NCI-H82 treated with DMSO at 0.1 percent for 48 hours (cell line): ENCODE measurements at regions not wholly inside any gene's neighbourhood (a gene's known extent, or its start where the extent isn't known, plus 50 kb on each side); places are given as distances from the start of the nearest gene placed in this dataset.

Experiments
- DNase-seq: peaks from one replicate; lab custom pipeline; 2025; ENCODE audit not compliant: unreplicated experiment; lab: John Stamatoyannopoulos, UW

- peak; percentile 26 for DNase-seq
Observed at GRCh38 chr6:166106076-166106686, 61.5 kb downstream of the TBXT start.

GRCh38 chr6:166105341-166106075, 62.1 kb downstream of the TBXT start:
- DNase-seq = no peak

- no peak for DNase-seq
Observed at GRCh38 chr6:166104872-166105271, 62.8 kb downstream of the TBXT start.

GRCh38 chr6:166104107-166104506, 63.5 kb downstream of the TBXT start:
- DNase-seq = no peak

DNA sequence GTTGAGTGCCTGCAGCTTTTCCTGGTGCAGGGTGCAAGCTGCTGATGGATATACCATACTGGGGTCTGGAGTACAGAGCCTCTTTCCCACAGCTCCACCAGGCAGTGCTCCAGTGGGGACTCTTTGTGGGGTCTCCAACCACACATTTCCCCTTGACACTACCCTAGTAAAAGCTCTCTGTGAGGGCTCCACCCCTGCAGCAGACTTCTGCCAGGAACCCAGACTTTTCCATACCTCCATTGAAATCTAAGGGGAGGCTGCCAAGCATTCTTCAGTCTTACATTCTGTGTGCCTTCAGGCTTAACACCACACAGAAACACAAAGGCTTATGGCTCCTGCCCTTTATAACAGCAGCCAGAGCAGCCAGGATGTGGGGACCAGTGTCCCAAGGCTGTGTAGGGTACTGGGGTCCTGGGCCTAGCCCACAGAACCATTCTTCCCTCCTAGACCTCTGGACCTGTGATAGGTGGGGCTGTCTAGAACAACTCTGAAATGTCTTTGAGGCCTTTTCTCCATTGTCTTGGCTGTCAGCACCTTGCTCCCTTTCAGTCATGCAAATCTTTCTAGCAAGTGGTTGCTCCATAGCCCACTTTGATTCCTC, 65.7 kb downstream of the TBXT start:
- DNase-seq = no peak

DNA sequence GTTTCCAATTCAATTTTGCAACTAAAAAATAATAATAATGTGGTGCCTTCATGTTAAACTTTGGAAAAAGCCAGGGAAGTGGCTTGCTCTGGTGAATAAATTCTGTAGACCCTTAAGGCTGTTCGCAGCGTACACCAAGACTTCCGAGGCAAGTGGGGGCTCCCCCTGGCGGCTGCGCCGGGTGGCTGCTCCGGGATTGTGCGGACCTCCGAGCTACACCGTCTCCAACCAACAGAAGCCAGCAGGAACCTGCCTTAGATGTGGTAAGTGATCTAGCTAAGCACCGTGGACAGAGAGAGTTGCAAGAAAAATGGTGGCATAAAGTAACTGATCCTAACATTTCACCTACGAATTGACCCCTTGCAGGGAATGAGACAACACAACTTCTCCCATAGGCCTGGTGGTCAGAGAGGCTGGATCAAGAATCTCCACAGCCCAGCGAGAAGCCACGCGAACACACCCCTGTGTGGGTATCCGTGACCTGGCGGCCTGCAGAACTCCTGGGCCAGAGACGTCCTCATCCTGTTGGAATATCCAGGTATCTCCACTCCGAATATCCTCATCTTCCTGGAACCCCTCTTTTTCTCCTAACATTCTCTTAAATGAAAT, 69.6 kb downstream of the TBXT start:
- DNase-seq = no peak

DNA sequence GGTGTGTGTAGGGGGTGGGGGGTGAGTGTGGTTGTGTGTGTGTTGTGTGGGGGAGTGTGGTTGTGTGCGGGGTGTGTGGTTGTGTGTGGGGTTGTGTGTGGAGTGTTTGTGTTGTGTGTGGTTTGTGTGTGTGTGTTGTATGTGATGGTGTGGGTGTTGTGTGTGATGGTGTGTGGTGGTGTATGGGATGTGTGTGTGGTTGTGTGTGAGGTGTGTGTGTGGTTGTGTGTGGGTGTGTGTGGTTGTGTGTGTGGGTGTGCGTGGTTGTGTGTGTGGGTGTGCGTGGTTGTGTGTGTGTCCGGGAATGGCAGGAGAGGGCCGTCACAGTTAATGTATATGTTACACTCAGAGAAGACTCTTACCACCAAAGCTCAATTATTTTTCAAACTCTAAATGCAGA, 79.8 kb downstream of the TBXT start:
- no peak for DNase-seq

DNA sequence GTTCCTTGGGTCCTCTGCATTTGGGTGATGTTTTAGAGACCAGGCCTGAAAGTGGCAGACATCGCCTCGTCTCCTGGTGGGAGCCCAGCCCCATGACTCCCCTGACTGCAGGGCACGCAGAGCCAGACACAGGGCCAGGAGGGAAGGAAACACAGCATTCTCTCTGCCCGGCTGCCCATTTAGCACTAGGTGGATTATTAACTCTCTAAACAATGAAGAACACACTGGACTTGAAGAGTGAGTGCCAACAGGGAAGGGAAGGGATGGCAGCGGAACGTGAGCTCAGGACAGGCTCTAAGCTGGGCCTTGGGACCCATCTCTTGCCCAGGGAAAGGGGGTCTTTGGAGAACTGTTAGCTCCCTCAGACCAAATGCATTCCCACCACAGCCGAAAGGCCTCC, 80.4 kb downstream of the TBXT start:
- DNase-seq = no peak

- no peak for DNase-seq
Observed at GRCh38 chr6:166085500-166085899, 82.2 kb downstream of the TBXT start.

DNA sequence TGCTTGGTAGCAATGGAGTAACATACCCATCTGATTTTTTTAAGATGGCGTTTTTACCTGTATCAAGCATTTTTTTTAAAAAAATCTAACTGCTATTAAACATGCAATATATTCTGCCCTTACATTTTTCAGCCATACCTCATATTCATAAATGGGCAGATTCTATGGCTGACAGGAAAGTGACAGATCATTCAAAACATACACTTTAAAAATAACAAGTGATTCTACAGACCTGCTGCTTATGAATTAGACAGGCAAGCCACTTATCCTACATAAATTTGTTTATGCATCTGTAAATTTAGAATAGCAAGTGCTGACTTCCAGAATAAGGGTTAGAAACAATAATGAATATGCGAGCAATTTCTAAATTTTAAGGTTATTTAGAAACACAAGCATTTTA, 82.7 kb downstream of the TBXT start:
- DNase-seq = no peak

DNA sequence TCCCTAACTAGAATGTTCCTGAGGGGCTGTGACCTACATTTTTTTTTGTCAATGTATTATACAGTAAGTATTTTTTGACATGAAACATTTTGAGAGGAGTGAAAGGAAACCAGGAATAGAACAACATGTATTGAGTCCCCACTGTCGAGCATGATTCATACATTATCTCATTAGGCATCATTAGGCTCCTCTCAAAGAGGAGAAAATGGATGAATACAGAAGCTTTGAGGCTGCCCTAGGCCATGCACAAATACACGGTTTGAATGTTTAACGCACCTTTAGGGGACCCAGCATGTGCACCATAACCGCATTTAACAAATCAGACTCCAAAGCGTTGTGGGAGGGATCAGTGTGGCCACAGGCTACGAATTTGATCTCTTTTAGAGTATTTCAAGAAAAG, 87.8 kb downstream of the TBXT start:
- DNase-seq = no peak

- no peak for DNase-seq
Observed at GRCh38 chr6:166078294-166078693, 89.4 kb downstream of the TBXT start.

DNA sequence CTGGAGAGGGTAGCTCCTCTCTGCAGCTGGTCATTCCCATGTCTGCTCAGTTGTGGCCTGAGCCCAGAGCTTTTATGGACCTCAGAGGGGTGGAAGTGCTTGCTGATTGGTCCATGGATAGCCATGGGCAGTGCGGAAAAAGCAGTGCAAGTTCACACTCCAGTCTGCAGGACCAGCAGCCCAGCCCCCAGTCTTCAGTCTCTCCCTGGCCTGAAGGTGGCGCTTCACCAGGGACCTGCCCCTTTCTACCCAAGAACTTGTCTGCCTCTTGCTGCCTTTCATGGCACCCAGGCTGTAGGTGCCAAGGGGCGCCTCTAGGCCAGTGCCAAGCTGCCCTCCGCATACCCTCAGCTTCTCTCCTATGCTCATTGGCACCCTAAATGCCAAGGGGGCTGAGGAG, 91.0 kb downstream of the TBXT start:
- no peak for DNase-seq

- DNase-seq = no peak
Observed at GRCh38 chr6:166075925-166076324, 91.7 kb downstream of the TBXT start.

DNA sequence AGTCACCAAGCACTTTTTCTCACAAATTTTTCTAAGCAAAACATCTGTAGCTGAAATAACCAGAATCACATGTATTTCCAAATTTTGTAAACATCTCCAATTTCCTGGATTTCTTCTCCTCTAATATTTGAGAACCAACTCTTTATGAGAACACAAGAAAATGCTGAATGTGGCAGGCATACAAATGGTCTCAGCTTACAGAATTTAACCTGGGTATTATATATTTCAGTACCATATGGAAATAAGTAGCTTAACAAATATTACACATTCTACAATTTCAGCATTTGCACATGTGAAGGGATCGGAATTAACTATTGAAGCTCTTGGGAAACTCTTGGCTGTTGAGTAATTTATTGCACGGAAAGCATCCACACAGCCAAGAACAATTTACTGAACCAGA, 92.5 kb downstream of the TBXT start:
- no peak for DNase-seq

- DNase-seq = no peak
Observed at GRCh38 chr6:166073082-166073481, 94.6 kb downstream of the TBXT start.

- no peak for DNase-seq
Observed at GRCh38 chr6:166068768-166069167, 98.9 kb downstream of the TBXT start.

- no peak for DNase-seq
Observed at GRCh38 chr6:166058064-166058739, 109.4 kb downstream of the TBXT start.

- no peak for DNase-seq
Observed at GRCh38 chr6:166057431-166057830, 110.2 kb downstream of the TBXT start.

DNA sequence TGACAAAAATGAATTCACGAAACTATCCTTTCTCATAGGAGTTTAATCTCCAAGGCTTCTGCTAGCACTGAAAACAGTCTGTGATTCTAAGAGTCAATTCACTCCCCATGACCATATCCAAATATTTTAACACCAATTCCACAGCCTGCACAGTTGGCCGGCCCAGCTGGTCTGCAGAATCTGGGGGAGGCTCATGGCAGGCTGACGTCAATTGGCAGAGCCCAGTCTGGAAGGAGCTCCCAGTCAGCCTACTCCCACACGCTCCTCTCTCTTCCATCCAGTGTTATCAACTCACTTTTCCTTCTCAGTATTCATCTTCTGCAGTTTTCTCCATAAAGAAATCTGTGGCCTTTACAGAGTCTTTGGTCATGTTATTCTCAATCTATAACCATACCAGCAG, 111.0 kb downstream of the TBXT start:
- no peak for DNase-seq

GRCh38 chr6:166055801-166056200, 111.8 kb downstream of the TBXT start:
- no peak for DNase-seq

GRCh38 chr6:166052837-166053236, 114.8 kb downstream of the TBXT start:
- DNase-seq = no peak
